Osteocyte (in vitro differentiated cells): ENCODE measurements at regions not wholly inside any gene's neighbourhood (a gene's known extent, or its start where the extent isn't known, plus 50 kb on each side); places are given as distances from the start of the nearest gene placed in this dataset.
"Not testable (repeated sequence)": the region's sequence is repeated elsewhere in the genome, so short reads cannot be mapped to it uniquely, and the experiment has no call there.

Experiments
- DNase-seq: peaks from one replicate; pipeline ENCODE4 v3.0.0; 2021; ENCODE audit warnings: mixed read lengths; ENCODE audit not compliant: unreplicated experiment; ENCODE audit errors: extremely low spot score
- H3K27ac Mint-ChIP-seq: one replicate; pipeline ENCODE4 v1.8.0; 2021; ENCODE audit warnings: mild to moderate bottlenecking, mixed read lengths; ENCODE audit not compliant: unreplicated experiment
- H3K27me3 Mint-ChIP-seq: one replicate; pipeline ENCODE4 v1.8.0; 2021; ENCODE audit warnings: mixed read lengths; ENCODE audit not compliant: unreplicated experiment
- H3K36me3 Mint-ChIP-seq: one replicate; pipeline ENCODE4 v1.8.0; 2021; ENCODE audit warnings: mixed read lengths; ENCODE audit not compliant: unreplicated experiment
- H3K4me1 Mint-ChIP-seq: one replicate; pipeline ENCODE4 v1.8.0; 2021; ENCODE audit warnings: mixed read lengths; ENCODE audit not compliant: unreplicated experiment
- H3K4me3 Mint-ChIP-seq: one replicate; pipeline ENCODE4 v1.8.0; 2021; ENCODE audit warnings: mild to moderate bottlenecking, moderate library complexity, mixed read lengths; ENCODE audit not compliant: unreplicated experiment
- H3K9me3 Mint-ChIP-seq: one replicate; pipeline ENCODE4 v1.8.0; 2021; ENCODE audit warnings: mixed read lengths; ENCODE audit not compliant: unreplicated experiment
- TF ChIP-seq, protein P1 (sequence below): fragments of 200-600 bp; sonication (generic); IDR thresholded peaks from 2 replicates; pipeline ENCODE4 v1.5.0; 2021; ENCODE audit warnings: antibody characterized with exemption, mild to moderate bottlenecking, moderate library complexity

GRCh38 chr2:128513116-128513960 lies 194.7 kb upstream of the HS6ST1 start:
- peaks cover 3% of the 10 kb centered on the region for H3K4me1 Mint-ChIP-seq

GRCh38 chr2:128513961-128514283 lies 195.3 kb upstream of the HS6ST1 start:
- no peaks in the 10 kb centered on the region for H3K36me3 Mint-ChIP-seq

More at GRCh38 chr2:128513116-128513960, 194.7 kb upstream of the HS6ST1 start:
- Mint-ChIP-seq H3K4me3 (no peak overlapping the region), H3K27me3 (no peaks in the 10 kb centered on the region), H3K27ac (no peak overlapping the region), H3K36me3 (no peaks in the 10 kb centered on the region), H3K9me3 (no peaks in the 10 kb centered on the region)
- DNase-seq: no peak
- TF ChIP-seq, protein P1, sequence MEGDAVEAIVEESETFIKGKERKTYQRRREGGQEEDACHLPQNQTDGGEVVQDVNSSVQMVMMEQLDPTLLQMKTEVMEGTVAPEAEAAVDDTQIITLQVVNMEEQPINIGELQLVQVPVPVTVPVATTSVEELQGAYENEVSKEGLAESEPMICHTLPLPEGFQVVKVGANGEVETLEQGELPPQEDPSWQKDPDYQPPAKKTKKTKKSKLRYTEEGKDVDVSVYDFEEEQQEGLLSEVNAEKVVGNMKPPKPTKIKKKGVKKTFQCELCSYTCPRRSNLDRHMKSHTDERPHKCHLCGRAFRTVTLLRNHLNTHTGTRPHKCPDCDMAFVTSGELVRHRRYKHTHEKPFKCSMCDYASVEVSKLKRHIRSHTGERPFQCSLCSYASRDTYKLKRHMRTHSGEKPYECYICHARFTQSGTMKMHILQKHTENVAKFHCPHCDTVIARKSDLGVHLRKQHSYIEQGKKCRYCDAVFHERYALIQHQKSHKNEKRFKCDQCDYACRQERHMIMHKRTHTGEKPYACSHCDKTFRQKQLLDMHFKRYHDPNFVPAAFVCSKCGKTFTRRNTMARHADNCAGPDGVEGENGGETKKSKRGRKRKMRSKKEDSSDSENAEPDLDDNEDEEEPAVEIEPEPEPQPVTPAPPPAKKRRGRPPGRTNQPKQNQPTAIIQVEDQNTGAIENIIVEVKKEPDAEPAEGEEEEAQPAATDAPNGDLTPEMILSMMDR: no peak

DNA sequence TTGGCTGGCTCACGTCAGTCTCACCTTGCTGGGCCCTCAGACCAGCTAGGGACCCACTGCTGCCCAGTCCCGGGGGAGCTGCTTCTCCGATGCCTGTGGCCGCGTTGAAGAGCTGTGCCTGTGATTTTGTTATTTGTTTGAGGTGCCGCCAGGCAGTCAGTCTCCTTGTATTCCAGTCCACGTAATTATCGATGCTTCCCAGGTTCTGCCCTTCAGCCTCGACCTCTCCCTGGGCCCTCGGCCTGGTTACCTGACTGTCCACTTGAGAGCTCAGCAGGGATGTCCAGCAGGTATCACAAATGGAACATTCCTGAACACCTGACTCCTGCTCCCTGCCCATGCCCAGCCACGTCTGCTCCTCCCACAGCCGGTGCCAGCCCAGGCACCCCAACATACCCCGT lies 195.9 kb upstream of the HS6ST1 start:
- Mint-ChIP-seq H3K27ac (no peak overlapping the region), H3K9me3 (no peaks in the 10 kb centered on the region), H3K4me3 (no peak overlapping the region), H3K4me1 (peaks cover 3% of the 10 kb centered on the region), H3K36me3 (no peaks in the 10 kb centered on the region), H3K27me3 (no peaks in the 10 kb centered on the region)
- TF ChIP-seq, protein P1: no peak
- DNase-seq: no peak

More at GRCh38 chr2:128513961-128514283, 195.3 kb upstream of the HS6ST1 start:
- Mint-ChIP-seq H3K4me1 (peaks cover 3% of the 10 kb centered on the region), H3K27me3 (no peaks in the 10 kb centered on the region), H3K4me3 (no peak overlapping the region), H3K27ac (no peak overlapping the region), H3K9me3 (no peaks in the 10 kb centered on the region)
- no peak for DNase-seq
- TF ChIP-seq, protein P1: no peak

GRCh38 chr2:128516938-128517337 lies 198.3 kb upstream of the HS6ST1 start:
- no peak for DNase-seq
- no peaks in the 10 kb centered on the region for H3K36me3 Mint-ChIP-seq
- no peak overlapping the region for H3K4me3 Mint-ChIP-seq
- no peaks in the 10 kb centered on the region for H3K27me3 Mint-ChIP-seq
- H3K27ac Mint-ChIP-seq: no peak overlapping the region
- H3K9me3 Mint-ChIP-seq: no peaks in the 10 kb centered on the region
- H3K4me1 Mint-ChIP-seq: no peaks in the 10 kb centered on the region
- TF ChIP-seq, protein P1: no peak

DNA sequence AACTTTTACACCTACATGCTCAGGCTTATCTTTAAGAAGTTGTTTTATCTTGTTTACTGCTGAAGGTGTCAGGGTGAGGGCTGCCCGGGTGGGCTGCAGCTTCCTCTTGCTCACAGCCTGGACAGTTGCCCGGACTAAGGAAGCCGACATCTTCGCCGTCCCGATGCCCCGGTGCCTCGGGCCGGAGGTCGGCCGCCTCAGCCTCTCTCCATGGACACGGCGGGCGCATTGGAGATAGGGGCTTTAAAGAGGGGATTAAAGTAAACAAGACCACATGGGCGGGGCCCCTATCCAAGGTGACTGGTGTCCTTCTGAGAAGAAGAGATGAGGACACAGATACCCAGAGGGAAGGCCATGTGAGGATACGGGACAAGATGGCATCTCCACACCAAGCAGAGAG lies 200.4 kb upstream of the HS6ST1 start:
- H3K27ac Mint-ChIP-seq, DNase-seq, H3K9me3 Mint-ChIP-seq, H3K27me3 Mint-ChIP-seq, H3K36me3 Mint-ChIP-seq, H3K4me1 Mint-ChIP-seq, H3K4me3 Mint-ChIP-seq: not testable (repeated sequence)
